ENCODE measurements at regions not wholly inside any gene's neighbourhood (a gene's known extent, or its start where the extent isn't known, plus 50 kb on each side); places are given as distances from the start of the nearest gene placed in this dataset.
A peak's percentile ranks its signal among the peaks of the same experiment; 100 is the strongest.

DNA sequence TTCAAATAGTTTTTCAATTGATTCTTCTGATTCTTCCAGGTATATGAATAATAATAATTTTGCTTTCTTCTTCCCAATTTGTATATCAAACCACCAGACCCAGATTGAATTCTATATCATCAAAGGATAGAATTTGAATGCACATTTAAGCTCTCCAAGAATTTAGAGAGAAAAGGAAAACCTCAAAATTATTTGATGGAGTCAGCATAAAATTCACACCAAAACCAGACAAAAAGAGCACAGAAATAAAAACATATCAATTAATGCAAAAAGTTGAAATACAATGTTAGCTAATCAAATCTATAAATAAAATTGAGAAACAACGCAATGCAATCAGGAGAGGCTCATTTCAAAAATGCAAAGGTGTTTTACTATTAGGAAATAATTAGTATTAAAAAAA lies 248.0 kb upstream of the HS6ST1 start:
- H3K27ac ChIP-seq (ENCODE audit: extremely low read length, insufficient read depth, low read length), result no peak overlapping the region
- no peaks in the 10 kb centered on the region for H3K36me3 ChIP-seq (replicated peaks in 1 of 2; ENCODE audit: control insufficient read depth in 1 of 2, insufficient read depth in 2 of 2, low read length in 2 of 2)
- BruUV-seq (replicated peaks), result no TSS peak
- no peak overlapping the region for H3K9ac ChIP-seq (ENCODE audit: insufficient read depth, low read depth, low read length)
- ChIA-PET CTCF (ENCODE audit: low intra/inter-chr PET ratio, low total read pairs) (no interaction called here), POLR2A (no interaction called here)
- no peak for DNase-seq (ENCODE audit: low spot score)
- no peaks in the 10 kb centered on the region for H4K20me1 ChIP-seq (ENCODE audit: insufficient read depth, low read length)
- H3K4me3 ChIP-seq (replicated peaks in 1 of 3; ENCODE audit: insufficient read depth in 1 of 3, low read depth in 2 of 3, low read length in 3 of 3), result no peak overlapping the region
- H3K9me3 ChIP-seq (ENCODE audit: low read length), result no peaks in the 10 kb centered on the region
- ATAC-seq, result no peak
- TF ChIP-seq MAFF (IDR thresholded peaks at IDR 0.05; ENCODE audit: low read depth, low read length), result peak; percentile 91
- no peak for TF ChIP-seq SAFB2 (CRISPR knock-in tag; IDR thresholded peaks at IDR 0.05; ENCODE audit: borderline replicate concordance, low read depth)
- TF ChIP-seq MAFK (conservative IDR thresholded peaks at IDR 0.05 in 1 of 2, IDR thresholded peaks at IDR 0.05 in 1 of 2; ENCODE audit: low read length in 2 of 2), result peak; percentile 90 to 95
- no peak overlapping the region for H2AFZ ChIP-seq (ENCODE audit: low read length)
- in situ Hi-C loops (cut with HindIII; ENCODE audit: extremely low pct_ligation_motif_present, low pct_unique_long_range_greater_than_20kb), result no loop called here
- intact Hi-C loops (cut with micrococcal nuclease; ENCODE audit: unreplicated experiment), result no loop called here
- H3K4me1 ChIP-seq (ENCODE audit: insufficient read depth, low read length), result no peaks in the 10 kb centered on the region
- H3K27me3 ChIP-seq (ENCODE audit: control insufficient read depth in 1 of 2, insufficient read depth in 2 of 2, low read length in 2 of 2), result peaks cover 0 to 11% of the 10 kb centered on the region in 2 experiments; a peak in 1 of 5 replicates
- no peaks in the 10 kb centered on the region for H3K79me2 ChIP-seq (ENCODE audit: insufficient read depth, low read length)
- WGBS (ENCODE audit: low lambda C conversion rate), result 2% methylated on average over 1 of the region's 1 CpG
- no peak for FAIRE-seq
- H3K4me2 ChIP-seq (ENCODE audit: low read depth, low read length), result no peak overlapping the region

DNA sequence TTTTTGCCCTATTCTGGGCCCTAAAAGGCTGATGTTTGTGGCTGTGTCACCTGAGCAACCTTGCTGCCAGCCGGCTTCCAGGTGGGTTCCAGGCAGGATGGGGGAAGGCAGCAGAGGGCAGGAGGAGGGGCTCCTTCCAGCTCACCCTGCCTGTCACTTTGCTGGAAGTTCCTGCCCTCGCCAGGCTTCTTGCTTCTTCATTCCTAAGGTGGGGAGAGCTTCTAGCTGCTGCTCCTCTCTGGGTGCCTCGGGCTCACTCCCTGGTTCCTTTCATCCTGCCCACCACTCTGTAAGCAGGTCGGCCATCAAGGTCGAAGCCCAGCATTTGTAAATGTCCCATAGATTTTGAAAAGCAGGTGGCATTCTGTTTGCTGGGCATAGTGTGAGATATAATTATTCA lies 249.4 kb upstream of the HS6ST1 start:
- no peaks in the 10 kb centered on the region for H3K9me3 ChIP-seq (ENCODE audit: low read length)
- ChIA-PET POLR2A (no interaction called here), CTCF (ENCODE audit: low intra/inter-chr PET ratio, low total read pairs) (no interaction called here)
- no peak overlapping the region for H3K27ac ChIP-seq (ENCODE audit: extremely low read length, insufficient read depth, low read length)
- no peak overlapping the region for H3K4me3 ChIP-seq (replicated peaks in 1 of 3; ENCODE audit: insufficient read depth in 1 of 3, low read depth in 2 of 3, low read length in 3 of 3)
- FAIRE-seq (no peak), ATAC-seq (no peak), DNase-seq (ENCODE audit: low spot score) (no peak)
- H3K79me2 ChIP-seq (ENCODE audit: insufficient read depth, low read length), result no peaks in the 10 kb centered on the region
- no peaks in the 10 kb centered on the region for H3K4me1 ChIP-seq (ENCODE audit: insufficient read depth, low read length)
- H4K20me1 ChIP-seq (ENCODE audit: insufficient read depth, low read length), result no peaks in the 10 kb centered on the region
- no peaks in the 10 kb centered on the region for H3K36me3 ChIP-seq (replicated peaks in 1 of 2; ENCODE audit: control insufficient read depth in 1 of 2, insufficient read depth in 2 of 2, low read length in 2 of 2)
- TF ChIP-seq, protein P1, sequence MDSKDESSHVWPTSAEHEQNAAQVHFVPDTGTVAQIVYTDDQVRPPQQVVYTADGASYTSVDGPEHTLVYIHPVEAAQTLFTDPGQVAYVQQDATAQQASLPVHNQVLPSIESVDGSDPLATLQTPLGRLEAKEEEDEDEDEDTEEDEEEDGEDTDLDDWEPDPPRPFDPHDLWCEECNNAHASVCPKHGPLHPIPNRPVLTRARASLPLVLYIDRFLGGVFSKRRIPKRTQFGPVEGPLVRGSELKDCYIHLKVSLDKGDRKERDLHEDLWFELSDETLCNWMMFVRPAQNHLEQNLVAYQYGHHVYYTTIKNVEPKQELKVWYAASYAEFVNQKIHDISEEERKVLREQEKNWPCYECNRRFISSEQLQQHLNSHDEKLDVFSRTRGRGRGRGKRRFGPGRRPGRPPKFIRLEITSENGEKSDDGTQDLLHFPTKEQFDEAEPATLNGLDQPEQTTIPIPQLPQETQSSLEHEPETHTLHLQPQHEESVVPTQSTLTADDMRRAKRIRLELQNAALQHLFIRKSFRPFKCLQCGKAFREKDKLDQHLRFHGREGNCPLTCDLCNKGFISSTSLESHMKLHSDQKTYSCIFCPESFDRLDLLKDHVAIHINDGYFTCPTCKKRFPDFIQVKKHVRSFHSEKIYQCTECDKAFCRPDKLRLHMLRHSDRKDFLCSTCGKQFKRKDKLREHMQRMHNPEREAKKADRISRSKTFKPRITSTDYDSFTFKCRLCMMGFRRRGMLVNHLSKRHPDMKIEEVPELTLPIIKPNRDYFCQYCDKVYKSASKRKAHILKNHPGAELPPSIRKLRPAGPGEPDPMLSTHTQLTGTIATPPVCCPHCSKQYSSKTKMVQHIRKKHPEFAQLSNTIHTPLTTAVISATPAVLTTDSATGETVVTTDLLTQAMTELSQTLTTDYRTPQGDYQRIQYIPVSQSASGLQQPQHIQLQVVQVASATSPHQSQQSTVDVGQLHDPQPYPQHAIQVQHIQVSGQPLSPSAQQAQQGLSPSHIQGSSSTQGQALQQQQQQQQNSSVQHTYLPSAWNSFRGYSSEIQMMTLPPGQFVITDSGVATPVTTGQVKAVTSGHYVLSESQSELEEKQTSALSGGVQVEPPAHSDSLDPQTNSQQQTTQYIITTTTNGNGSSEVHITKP (CRISPR knock-in tag; IDR thresholded peaks at IDR 0.05; ENCODE audit: low read depth), result no peak
- TF ChIP-seq, protein P2, sequence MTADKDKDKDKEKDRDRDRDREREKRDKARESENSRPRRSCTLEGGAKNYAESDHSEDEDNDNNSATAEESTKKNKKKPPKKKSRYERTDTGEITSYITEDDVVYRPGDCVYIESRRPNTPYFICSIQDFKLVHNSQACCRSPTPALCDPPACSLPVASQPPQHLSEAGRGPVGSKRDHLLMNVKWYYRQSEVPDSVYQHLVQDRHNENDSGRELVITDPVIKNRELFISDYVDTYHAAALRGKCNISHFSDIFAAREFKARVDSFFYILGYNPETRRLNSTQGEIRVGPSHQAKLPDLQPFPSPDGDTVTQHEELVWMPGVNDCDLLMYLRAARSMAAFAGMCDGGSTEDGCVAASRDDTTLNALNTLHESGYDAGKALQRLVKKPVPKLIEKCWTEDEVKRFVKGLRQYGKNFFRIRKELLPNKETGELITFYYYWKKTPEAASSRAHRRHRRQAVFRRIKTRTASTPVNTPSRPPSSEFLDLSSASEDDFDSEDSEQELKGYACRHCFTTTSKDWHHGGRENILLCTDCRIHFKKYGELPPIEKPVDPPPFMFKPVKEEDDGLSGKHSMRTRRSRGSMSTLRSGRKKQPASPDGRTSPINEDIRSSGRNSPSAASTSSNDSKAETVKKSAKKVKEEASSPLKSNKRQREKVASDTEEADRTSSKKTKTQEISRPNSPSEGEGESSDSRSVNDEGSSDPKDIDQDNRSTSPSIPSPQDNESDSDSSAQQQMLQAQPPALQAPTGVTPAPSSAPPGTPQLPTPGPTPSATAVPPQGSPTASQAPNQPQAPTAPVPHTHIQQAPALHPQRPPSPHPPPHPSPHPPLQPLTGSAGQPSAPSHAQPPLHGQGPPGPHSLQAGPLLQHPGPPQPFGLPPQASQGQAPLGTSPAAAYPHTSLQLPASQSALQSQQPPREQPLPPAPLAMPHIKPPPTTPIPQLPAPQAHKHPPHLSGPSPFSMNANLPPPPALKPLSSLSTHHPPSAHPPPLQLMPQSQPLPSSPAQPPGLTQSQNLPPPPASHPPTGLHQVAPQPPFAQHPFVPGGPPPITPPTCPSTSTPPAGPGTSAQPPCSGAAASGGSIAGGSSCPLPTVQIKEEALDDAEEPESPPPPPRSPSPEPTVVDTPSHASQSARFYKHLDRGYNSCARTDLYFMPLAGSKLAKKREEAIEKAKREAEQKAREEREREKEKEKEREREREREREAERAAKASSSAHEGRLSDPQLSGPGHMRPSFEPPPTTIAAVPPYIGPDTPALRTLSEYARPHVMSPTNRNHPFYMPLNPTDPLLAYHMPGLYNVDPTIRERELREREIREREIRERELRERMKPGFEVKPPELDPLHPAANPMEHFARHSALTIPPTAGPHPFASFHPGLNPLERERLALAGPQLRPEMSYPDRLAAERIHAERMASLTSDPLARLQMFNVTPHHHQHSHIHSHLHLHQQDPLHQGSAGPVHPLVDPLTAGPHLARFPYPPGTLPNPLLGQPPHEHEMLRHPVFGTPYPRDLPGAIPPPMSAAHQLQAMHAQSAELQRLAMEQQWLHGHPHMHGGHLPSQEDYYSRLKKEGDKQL (CRISPR knock-in tag; IDR thresholded peaks at IDR 0.05; ENCODE audit: low read depth), result no peak
- no peak for TF ChIP-seq HDAC1 (CRISPR knock-in tag; IDR thresholded peaks at IDR 0.05)
- peaks cover 0 to 13% of the 10 kb centered on the region in 2 experiments; a peak in 1 of 5 replicates for H3K27me3 ChIP-seq (ENCODE audit: control insufficient read depth in 1 of 2, insufficient read depth in 2 of 2, low read length in 2 of 2)
- no peak overlapping the region for H2AFZ ChIP-seq (ENCODE audit: low read length)
- intact Hi-C loops (cut with micrococcal nuclease; ENCODE audit: unreplicated experiment), result no loop called here
- 12% methylated on average over 5 of the region's 5 CpGs for WGBS (ENCODE audit: low lambda C conversion rate)
- in situ Hi-C loops (cut with HindIII; ENCODE audit: extremely low pct_ligation_motif_present, low pct_unique_long_range_greater_than_20kb), result no loop called here
- no TSS peak for BruUV-seq (replicated peaks)
- no peak overlapping the region for H3K9ac ChIP-seq (ENCODE audit: insufficient read depth, low read depth, low read length)
- H3K4me2 ChIP-seq (ENCODE audit: low read depth, low read length), result no peak overlapping the region
